HEK293T (cell line): ENCODE measurements at regions not wholly inside any gene's neighbourhood (a gene's known extent, or its start where the extent isn't known, plus 50 kb on each side); places are given as distances from the start of the nearest gene placed in this dataset.
"Not testable (repeated sequence)": the region's sequence is repeated elsewhere in the genome, so short reads cannot be mapped to it uniquely, and the experiment has no call there.

Experiments used
- CTBP1 ChIP-seq: fragments of 450-650 bp; IDR thresholded peaks from 2 replicates; pipeline ENCODE4 v1.6.1; 2016; ENCODE audit warnings: borderline replicate concordance
- FOXA1 ChIP-seq: fragments of 450-650 bp; IDR thresholded peaks from 2 replicates; pipeline ENCODE4 v1.6.1; 2016; ENCODE audit warnings: mild to moderate bottlenecking
- FOXK2 ChIP-seq: fragments of 450-650 bp; IDR thresholded peaks from 2 replicates; pipeline ENCODE4 v1.6.1; 2016; ENCODE audit warnings: mild to moderate bottlenecking
- NFRKB ChIP-seq: fragments of 450-650 bp; IDR thresholded peaks from 2 replicates; pipeline ENCODE4 v1.6.1; 2016; ENCODE audit warnings: mild to moderate bottlenecking, moderate library complexity
- SP1 ChIP-seq: fragments of 450-650 bp; IDR thresholded peaks from 2 replicates; pipeline ENCODE4 v1.6.1; 2017
- TARDBP ChIP-seq: fragments of 450-650 bp; IDR thresholded peaks from 2 replicates; pipeline ENCODE4 v1.6.1; 2016

- TF ChIP-seq FOXK2, FOXA1, NFRKB, TARDBP, SP1, CTBP1: not testable (repeated sequence)
These were observed 115.9 kb upstream of the NDN start for GRCh38 chr15:23802896-23803435.
